Right lobe of liver (tissue), 6 donors: ENCODE measurements at regions not wholly inside any gene's neighbourhood (a gene's known extent, or its start where the extent isn't known, plus 50 kb on each side); places are given as distances from the start of the nearest gene placed in this dataset.

Experiments used
- ATAC-seq, 4 donors: fragments of 200-7000 bp; cut with Tn5 transposase; one replicate each; pipeline ENCODE4 v1.9.1; 2020; ENCODE audit warnings: mild to moderate bottlenecking in 4 of 4, moderate library complexity in 4 of 4
- DNase-seq, 3 donors: peaks; one replicate each; pipeline ENCODE4 v3.0.0-alpha.2; 2020
- H3K27ac ChIP-seq, 3 donors: fragments of 200-600 bp; one replicate each; pipeline ENCODE4 v1.8.0; 2022
- H3K27me3 ChIP-seq, 2 donors: fragments of 200-600 bp; one replicate each; pipeline ENCODE4 v1.8.0; 2022
- H3K36me3 ChIP-seq, 4 donors: fragments of 200-600 bp; sonication (generic) in 1 of 4; one replicate each; pipeline versions ENCODE4 v1.5.1 to v1.8.0; 2017 to 2022; ENCODE audit warnings: control low read depth in 1 of 4
- H3K4me1 ChIP-seq, 4 donors: fragments of 200-600 bp; sonication (generic) in 1 of 4; one replicate each; pipeline versions ENCODE4 v1.5.1 to v1.8.0; 2017 to 2022; ENCODE audit warnings: control low read depth in 1 of 4
- H3K4me3 ChIP-seq, 3 donors: fragments of 200-600 bp; one replicate each; pipeline ENCODE4 v1.8.0; 2022
- H3K9me3 ChIP-seq, 4 donors: fragments of 200-600 bp; sonication (generic) in 1 of 4; one replicate each; pipeline versions ENCODE4 v1.5.1 to v1.8.0; 2017 to 2022; ENCODE audit warnings: control low read depth in 1 of 4
- CTCF ChIP-seq, 4 donors: fragments of 200-600 bp in 3 of 4; fragments of 450-650 bp in 1 of 4; IDR thresholded peaks; one replicate each; pipeline versions ENCODE4 v1.5.1 to v1.8.0; 2016 to 2022; ENCODE audit warnings: antibody characterized with exemption in 4 of 4, mild to moderate bottlenecking in 2 of 4
- POLR2A ChIP-seq: fragments of 450-650 bp; IDR thresholded peaks from one replicate; pipeline ENCODE4 v1.6.1; 2017; ENCODE audit warnings: antibody characterized with exemption, mild to moderate bottlenecking
- WGBS: methylation state at CpG from one replicate; pipeline ENCODE4 v1.1.6; 2018; ENCODE audit warnings: low coverage, low lambda C conversion rate; ENCODE audit not compliant: insufficient coverage; ENCODE audit errors: missing lambda C conversion rate; 5-methylcytosine and 5-hydroxymethylcytosine counted together
- intact Hi-C, 2 donors: fragments of 100-400 bp; cut with DNase I; formaldehyde crosslinking; loops; one replicate each; pipeline versions ENCODE4 v1.11.2 to v1.14.1; 2022
- donor health status: DM: no; HTN: yes; CAD: no.
- donor health status: DM: no; HTN: no; CAD: no.
- donor health status: DM: no; HTN: no; CAD: no.
- donor health status: DM: no; HTN: yes; CAD: no.
- donor health status: DM: no; HTN: yes; CAD: no.

DNA sequence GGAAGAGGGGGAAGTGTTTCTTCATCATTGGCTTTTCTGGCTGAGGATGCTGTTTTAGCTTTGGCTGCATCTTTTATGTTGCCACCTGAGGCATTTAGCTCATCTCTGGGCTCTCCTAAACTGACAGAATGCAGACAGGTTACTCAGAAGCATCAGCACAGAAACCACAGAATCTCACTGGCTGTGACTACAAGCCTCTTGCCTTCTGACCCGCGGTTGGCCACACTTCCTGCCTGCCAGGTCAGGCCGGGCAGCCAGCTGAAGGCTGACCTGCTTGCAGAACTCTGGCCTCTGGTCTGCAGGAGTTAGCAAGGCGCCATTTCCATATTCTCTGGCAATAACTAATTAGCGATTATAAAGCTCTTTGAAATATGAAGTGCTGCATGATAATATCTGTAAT, 366.5 kb downstream of the MID1IP1 start:
- intact Hi-C loops = no loop called here
- Histone ChIP-seq H3K36me3 (no peaks in the 10 kb centered on the region), H3K4me3 (no peak overlapping the region), H3K27ac (no peak overlapping the region), H3K4me1 (no peaks in the 10 kb centered on the region), H3K9me3 (no peaks in the 10 kb centered on the region), H3K27me3 (no peaks in the 10 kb centered on the region)
- DNase-seq = no peak
- WGBS = 23% methylated on average over 3 of the region's 5 CpGs
- no peak for ATAC-seq
- TF ChIP-seq POLR2A (no peak), CTCF (IDR thresholded peaks at IDR 0.05) (no peak)

GRCh38 chrX:39168609-39169008, 367.4 kb downstream of the MID1IP1 start:
- WGBS = 60% methylated on average over 11 of the region's 11 CpGs
- ATAC-seq (no peak), DNase-seq (no peak)
- no peaks in the 10 kb centered on the region for H3K9me3 ChIP-seq
- H3K36me3 ChIP-seq = no peaks in the 10 kb centered on the region
- intact Hi-C loops = no loop called here
- H3K27ac ChIP-seq = no peak overlapping the region
- TF ChIP-seq CTCF (IDR thresholded peaks at IDR 0.05) (no peak), POLR2A (no peak)
- H3K27me3 ChIP-seq = no peaks in the 10 kb centered on the region
- H3K4me3 ChIP-seq = no peak overlapping the region
- no peaks in the 10 kb centered on the region for H3K4me1 ChIP-seq

- Histone ChIP-seq H3K27ac (no peak overlapping the region), H3K9me3 (no peaks in the 10 kb centered on the region), H3K36me3 (no peaks in the 10 kb centered on the region), H3K4me1 (no peaks in the 10 kb centered on the region), H3K4me3 (no peak overlapping the region), H3K27me3 (no peaks in the 10 kb centered on the region)
- DNase-seq (no peak), ATAC-seq (no peak)
- TF ChIP-seq CTCF (IDR thresholded peaks at IDR 0.05) (no peak), POLR2A (no peak)
- intact Hi-C loops = no loop called here
- WGBS = 67% methylated on average over 1 of the region's 1 CpG
Measured at GRCh38 chrX:39169976-39170375, 368.7 kb downstream of the MID1IP1 start.

- ATAC-seq = no peak
- no peak overlapping the region for H3K27ac ChIP-seq
- DNase-seq = no peak
- no peak overlapping the region for H3K4me3 ChIP-seq
- no peaks in the 10 kb centered on the region for H3K4me1 ChIP-seq
- intact Hi-C loops = no loop called here
- H3K27me3 ChIP-seq = no peaks in the 10 kb centered on the region
- no peaks in the 10 kb centered on the region for H3K36me3 ChIP-seq
- H3K9me3 ChIP-seq = no peaks in the 10 kb centered on the region
- WGBS = 56% methylated on average over 2 of the region's 3 CpGs
- TF ChIP-seq POLR2A (no peak), CTCF (IDR thresholded peaks at IDR 0.05) (no peak)
Measured at GRCh38 chrX:39170464-39170863, 369.2 kb downstream of the MID1IP1 start.

DNA sequence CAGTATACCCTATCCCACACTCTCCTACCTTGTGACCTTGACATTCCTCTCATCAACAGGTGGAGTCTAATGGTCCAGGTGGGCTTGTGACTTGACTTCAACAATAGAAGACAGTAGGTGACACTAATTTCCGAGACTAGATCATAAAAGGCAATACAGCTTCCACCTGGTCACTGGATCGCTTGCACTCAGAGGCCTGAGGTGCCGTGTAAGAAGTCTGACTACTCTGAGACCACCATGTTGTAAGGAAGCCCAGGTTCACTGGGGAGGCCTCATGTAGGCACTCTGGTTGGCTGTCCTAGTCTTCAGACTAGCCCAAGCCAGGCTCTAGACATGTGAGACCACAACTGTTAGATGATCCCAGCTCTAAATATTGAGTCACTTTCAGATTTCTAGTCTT, 370.4 kb downstream of the MID1IP1 start:
- Histone ChIP-seq H3K4me1 (no peaks in the 10 kb centered on the region), H3K27me3 (no peaks in the 10 kb centered on the region), H3K4me3 (no peak overlapping the region), H3K27ac (no peak overlapping the region), H3K9me3 (no peaks in the 10 kb centered on the region), H3K36me3 (no peaks in the 10 kb centered on the region)
- WGBS = no CpG with 5 or more reads among the region's 3 CpGs
- TF ChIP-seq CTCF (IDR thresholded peaks at IDR 0.05) = no peak
- no peak for TF ChIP-seq POLR2A
- no peak for ATAC-seq
- intact Hi-C loops = no loop called here
- no peak for DNase-seq
